ENCODE measurements at regions not wholly inside any gene's neighbourhood (a gene's known extent, or its start where the extent isn't known, plus 50 kb on each side); places are given as distances from the start of the nearest gene placed in this dataset.

DNA sequence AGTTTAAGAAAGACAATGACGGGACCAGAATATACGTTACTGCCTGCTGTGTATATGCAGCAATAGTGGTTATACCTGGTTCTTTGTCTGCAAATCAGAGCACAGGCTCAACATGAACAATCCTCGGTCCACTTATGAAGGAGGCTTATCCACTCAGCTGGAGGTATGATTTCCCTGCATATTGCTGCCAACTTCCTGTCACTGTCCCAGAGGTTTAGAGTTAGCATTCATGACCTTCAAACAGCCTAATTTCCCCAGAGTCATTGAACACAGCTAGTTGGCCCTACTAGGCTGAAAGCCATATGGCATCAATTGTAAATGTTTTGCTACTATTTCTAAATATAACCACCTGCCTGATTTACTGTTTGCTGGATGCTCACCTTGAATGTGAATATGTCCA, 224.9 kb upstream of the ZNF717 start:
- H3K27ac ChIP-seq (ENCODE audit: low read depth, low read length), result no peak overlapping the region
- no peak overlapping the region for H3K4me3 ChIP-seq (ENCODE audit: low read depth, low read length)
- H3K27me3 ChIP-seq (ENCODE audit: control insufficient read depth, insufficient read depth, low read length), result no peaks in the 10 kb centered on the region
- POLR2A ChIA-PET, result no interaction called here
- DNase-seq (ENCODE audit: low read depth, low spot score), result no peak
- no peaks in the 10 kb centered on the region for H3K9me3 ChIP-seq (ENCODE audit: control insufficient read depth, insufficient read depth, low read length)
- CTCF ChIA-PET, result interaction anchor here (1.4 kb wide), 1 partner anchor 14 kb away, joined by 3 read pairs; no protein-coding TSS in a partner anchor
- TF ChIP-seq, protein P1, sequence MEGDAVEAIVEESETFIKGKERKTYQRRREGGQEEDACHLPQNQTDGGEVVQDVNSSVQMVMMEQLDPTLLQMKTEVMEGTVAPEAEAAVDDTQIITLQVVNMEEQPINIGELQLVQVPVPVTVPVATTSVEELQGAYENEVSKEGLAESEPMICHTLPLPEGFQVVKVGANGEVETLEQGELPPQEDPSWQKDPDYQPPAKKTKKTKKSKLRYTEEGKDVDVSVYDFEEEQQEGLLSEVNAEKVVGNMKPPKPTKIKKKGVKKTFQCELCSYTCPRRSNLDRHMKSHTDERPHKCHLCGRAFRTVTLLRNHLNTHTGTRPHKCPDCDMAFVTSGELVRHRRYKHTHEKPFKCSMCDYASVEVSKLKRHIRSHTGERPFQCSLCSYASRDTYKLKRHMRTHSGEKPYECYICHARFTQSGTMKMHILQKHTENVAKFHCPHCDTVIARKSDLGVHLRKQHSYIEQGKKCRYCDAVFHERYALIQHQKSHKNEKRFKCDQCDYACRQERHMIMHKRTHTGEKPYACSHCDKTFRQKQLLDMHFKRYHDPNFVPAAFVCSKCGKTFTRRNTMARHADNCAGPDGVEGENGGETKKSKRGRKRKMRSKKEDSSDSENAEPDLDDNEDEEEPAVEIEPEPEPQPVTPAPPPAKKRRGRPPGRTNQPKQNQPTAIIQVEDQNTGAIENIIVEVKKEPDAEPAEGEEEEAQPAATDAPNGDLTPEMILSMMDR (IDR thresholded peaks at IDR 0.05; ENCODE audit: low read depth, low read length), result no peak

DNA sequence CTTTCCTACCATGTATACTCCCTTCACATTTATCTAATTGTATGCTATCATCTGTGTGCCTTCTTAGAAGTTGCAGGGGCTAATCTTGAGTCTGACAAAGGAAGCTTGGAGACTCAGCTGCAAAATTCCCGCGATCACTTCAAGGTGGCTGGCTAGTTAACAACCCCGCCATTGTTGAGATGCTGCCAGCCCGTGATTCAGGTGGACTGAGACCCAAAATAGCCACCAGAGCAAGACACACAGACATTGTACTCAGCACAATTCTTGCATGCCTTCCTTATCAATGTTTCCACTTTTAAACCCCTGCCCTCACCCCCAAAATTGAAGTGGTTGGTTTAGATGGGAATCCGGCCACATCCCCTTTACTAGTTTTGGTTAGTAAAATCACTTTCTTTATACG, 225.8 kb upstream of the ZNF717 start:
- ChIA-PET POLR2A (no interaction called here), CTCF (no interaction called here)
- H3K27me3 ChIP-seq (ENCODE audit: control insufficient read depth, insufficient read depth, low read length), result no peaks in the 10 kb centered on the region
- no peak overlapping the region for H3K4me3 ChIP-seq (ENCODE audit: low read depth, low read length)
- DNase-seq (ENCODE audit: low read depth, low spot score), result no peak
- no peaks in the 10 kb centered on the region for H3K9me3 ChIP-seq (ENCODE audit: control insufficient read depth, insufficient read depth, low read length)
- TF ChIP-seq, protein P1 (IDR thresholded peaks at IDR 0.05; ENCODE audit: low read depth, low read length), result no peak
- no peak overlapping the region for H3K27ac ChIP-seq (ENCODE audit: low read depth, low read length)

DNA sequence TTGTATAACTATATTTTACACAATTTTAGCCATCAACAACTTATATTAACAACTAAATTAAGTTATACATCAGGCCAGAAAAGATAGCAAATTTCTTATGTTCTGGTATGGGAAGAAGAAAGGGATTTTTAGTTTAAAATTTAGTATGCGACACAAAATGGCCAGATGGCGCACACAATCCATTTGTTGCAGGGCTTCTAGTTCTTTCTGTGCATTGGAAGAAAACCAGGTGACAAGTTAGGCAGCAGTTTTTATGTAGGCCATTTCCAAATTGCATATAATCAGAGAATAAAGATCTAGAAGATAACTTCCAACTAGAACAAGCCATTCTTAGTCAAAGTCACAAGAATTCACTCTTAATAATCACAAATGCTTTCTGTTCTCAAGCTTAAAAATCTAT, 230.1 kb upstream of the ZNF717 start:
- no peak for DNase-seq (ENCODE audit: low read depth, low spot score)
- no peaks in the 10 kb centered on the region for H3K9me3 ChIP-seq (ENCODE audit: control insufficient read depth, insufficient read depth, low read length)
- TF ChIP-seq, protein P1 (IDR thresholded peaks at IDR 0.05; ENCODE audit: low read depth, low read length), result no peak
- no peak overlapping the region for H3K4me3 ChIP-seq (ENCODE audit: low read depth, low read length)
- no peak overlapping the region for H3K27ac ChIP-seq (ENCODE audit: low read depth, low read length)
- no peaks in the 10 kb centered on the region for H3K27me3 ChIP-seq (ENCODE audit: control insufficient read depth, insufficient read depth, low read length)
- ChIA-PET POLR2A (no interaction called here), CTCF (no interaction called here)

DNA sequence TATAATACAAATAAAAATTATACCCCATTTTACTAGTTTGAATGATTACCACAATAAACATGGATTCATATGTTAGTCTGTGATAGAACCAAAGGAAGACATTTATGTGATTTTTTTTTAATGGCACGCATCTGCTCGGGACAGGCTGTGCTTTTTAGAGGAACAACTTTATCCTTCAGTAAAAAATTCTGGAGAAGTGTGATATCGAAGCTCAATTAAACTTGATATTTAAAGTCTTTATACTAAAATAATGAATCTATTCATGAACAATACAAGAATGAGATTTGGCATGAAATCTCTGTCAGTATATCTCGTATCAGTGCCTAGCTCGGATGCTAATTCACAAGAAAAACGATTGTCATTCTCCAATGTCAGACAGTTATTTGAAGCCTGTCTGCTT, 230.8 kb upstream of the ZNF717 start:
- Histone ChIP-seq H3K4me3 (ENCODE audit: low read depth, low read length) (no peak overlapping the region), H3K27me3 (ENCODE audit: control insufficient read depth, insufficient read depth, low read length) (no peaks in the 10 kb centered on the region), H3K9me3 (ENCODE audit: control insufficient read depth, insufficient read depth, low read length) (no peaks in the 10 kb centered on the region), H3K27ac (ENCODE audit: low read depth, low read length) (no peak overlapping the region)
- ChIA-PET POLR2A (no interaction called here), CTCF (interaction anchor here (1.0 kb wide), 1 partner anchor 29 kb away, joined by 3 read pairs; no protein-coding TSS in a partner anchor)
- no peak for DNase-seq (ENCODE audit: low read depth, low spot score)
- TF ChIP-seq, protein P1 (IDR thresholded peaks at IDR 0.05; ENCODE audit: low read depth, low read length), result no peak

DNA sequence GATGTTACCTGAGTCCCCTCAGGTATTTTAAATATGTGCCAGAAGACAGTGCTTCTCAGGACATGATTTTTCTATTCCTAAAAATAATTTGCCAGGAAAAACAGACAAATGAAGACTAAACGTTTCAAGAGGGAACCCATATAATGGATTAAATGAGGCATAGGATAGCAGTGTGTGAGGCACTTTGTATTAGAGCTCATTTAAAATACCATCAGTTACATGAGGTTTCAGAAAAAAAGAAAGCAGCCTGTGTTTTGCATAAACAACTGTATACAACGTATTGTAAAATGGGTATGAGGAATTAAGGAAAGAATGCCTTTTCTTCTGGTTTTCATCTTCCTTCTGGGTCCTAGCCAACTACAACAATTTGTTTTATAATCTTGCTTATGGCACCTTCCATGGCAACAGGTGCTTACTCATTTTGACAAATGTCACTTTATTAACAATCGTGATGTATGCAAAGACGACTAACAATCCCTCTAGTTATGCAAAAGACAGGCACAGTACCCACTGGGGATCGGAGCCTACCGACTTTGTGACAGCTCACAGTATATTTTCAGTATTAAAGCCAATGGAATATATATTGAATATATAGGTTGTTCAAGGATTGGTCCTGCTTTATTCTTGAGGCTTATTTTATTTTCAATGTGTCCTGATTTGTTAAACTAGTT, 231.6 kb upstream of the ZNF717 start:
- Histone ChIP-seq H3K27me3 (ENCODE audit: control insufficient read depth, insufficient read depth, low read length) (no peaks in the 10 kb centered on the region), H3K27ac (ENCODE audit: low read depth, low read length) (no peak overlapping the region), H3K4me3 (ENCODE audit: low read depth, low read length) (no peak overlapping the region), H3K9me3 (ENCODE audit: control insufficient read depth, insufficient read depth, low read length) (no peaks in the 10 kb centered on the region)
- CTCF ChIA-PET, result interaction anchor here (1.0 kb wide), 1 partner anchor 29 kb away, joined by 3 read pairs; no protein-coding TSS in a partner anchor
- POLR2A ChIA-PET, result no interaction called here
- no peak for DNase-seq (ENCODE audit: low read depth, low spot score)
- TF ChIP-seq, protein P1 (IDR thresholded peaks at IDR 0.05; ENCODE audit: low read depth, low read length), result no peak
